ENCODE measurements at regions not wholly inside any gene's neighbourhood (a gene's known extent, or its start where the extent isn't known, plus 50 kb on each side); places are given as distances from the start of the nearest gene placed in this dataset.
A peak's percentile ranks its signal among the peaks of the same experiment; 100 is the strongest.
"Not testable (repeated sequence)": the region's sequence is repeated elsewhere in the genome, so short reads cannot be mapped to it uniquely, and the experiment has no call there.

DNA sequence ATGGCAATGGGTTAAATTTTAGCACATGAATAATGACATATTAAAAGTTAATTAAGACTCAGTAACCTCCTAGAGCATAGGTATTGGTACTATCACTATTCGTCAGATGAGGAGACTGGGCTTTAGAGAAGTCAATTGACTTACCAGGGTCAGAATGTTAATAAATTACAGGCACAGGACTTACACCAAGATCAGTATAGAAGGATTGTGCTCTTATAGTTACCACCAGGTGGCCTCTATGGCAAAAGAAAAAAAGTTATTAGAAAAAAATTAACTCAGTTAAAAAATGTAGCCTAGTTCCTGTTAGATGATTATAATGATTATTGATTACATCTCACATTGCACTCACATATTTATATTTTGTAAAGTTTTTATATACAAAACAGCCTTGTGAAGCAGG, 1163.7 kb downstream of the FAM181B start:
- Histone ChIP-seq H3K27me3 (no peaks in the 10 kb centered on the region), H3K9me3 (ENCODE audit: low read depth) (no peaks in the 10 kb centered on the region), H3K79me2 (no peaks in the 10 kb centered on the region)

GRCh38 chr11:81568918-81569317, 1164.7 kb downstream of the FAM181B start:
- TF ChIP-seq EZH2phosphoT487 (IDR thresholded peaks at IDR 0.05; ENCODE audit: low read depth, severe bottlenecking, unreplicated experiment): no peak
- TF ChIP-seq, protein P1, sequence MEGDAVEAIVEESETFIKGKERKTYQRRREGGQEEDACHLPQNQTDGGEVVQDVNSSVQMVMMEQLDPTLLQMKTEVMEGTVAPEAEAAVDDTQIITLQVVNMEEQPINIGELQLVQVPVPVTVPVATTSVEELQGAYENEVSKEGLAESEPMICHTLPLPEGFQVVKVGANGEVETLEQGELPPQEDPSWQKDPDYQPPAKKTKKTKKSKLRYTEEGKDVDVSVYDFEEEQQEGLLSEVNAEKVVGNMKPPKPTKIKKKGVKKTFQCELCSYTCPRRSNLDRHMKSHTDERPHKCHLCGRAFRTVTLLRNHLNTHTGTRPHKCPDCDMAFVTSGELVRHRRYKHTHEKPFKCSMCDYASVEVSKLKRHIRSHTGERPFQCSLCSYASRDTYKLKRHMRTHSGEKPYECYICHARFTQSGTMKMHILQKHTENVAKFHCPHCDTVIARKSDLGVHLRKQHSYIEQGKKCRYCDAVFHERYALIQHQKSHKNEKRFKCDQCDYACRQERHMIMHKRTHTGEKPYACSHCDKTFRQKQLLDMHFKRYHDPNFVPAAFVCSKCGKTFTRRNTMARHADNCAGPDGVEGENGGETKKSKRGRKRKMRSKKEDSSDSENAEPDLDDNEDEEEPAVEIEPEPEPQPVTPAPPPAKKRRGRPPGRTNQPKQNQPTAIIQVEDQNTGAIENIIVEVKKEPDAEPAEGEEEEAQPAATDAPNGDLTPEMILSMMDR (IDR thresholded peaks at IDR 0.05; ENCODE audit: poor library complexity): no peak
- TF ChIP-seq EZH2 (IDR thresholded peaks at IDR 0.05; ENCODE audit: borderline replicate concordance): no peak
- Histone ChIP-seq H3K9me3 (ENCODE audit: low read depth) (no peaks in the 10 kb centered on the region), H2AFZ (no peak overlapping the region), H3K79me2 (no peaks in the 10 kb centered on the region), H3K4me2 (no peak overlapping the region), H3K27ac (no peak overlapping the region), H3K9me2 (replicated peaks; ENCODE audit: insufficient read depth) (no peaks in the 10 kb centered on the region), H4K20me1 (ENCODE audit: insufficient read depth, poor library complexity, severe bottlenecking) (no peaks in the 10 kb centered on the region), H3K4me1 (ENCODE audit: insufficient read depth) (no peaks in the 10 kb centered on the region), H3K4me3 (no peak overlapping the region), H3K27me3 (no peaks in the 10 kb centered on the region), H3K36me3 (replicated peaks; ENCODE audit: insufficient read depth, low read depth) (no peaks in the 10 kb centered on the region)
- no peak for DNase-seq (ENCODE audit: low spot score)

More for the DNA sequence above, 1163.7 kb downstream of the FAM181B start:
- Histone ChIP-seq H3K4me2 (no peak overlapping the region), H3K4me1 (ENCODE audit: insufficient read depth) (no peaks in the 10 kb centered on the region), H2AFZ (no peak overlapping the region), H3K4me3 (no peak overlapping the region), H3K27ac (no peak overlapping the region), H4K20me1 (ENCODE audit: insufficient read depth, poor library complexity, severe bottlenecking) (no peaks in the 10 kb centered on the region), H3K9me2 (replicated peaks; ENCODE audit: insufficient read depth) (no peaks in the 10 kb centered on the region), H3K36me3 (replicated peaks; ENCODE audit: insufficient read depth, low read depth) (no peaks in the 10 kb centered on the region)
- 3% methylated on average over 1 of the region's 1 CpG for WGBS (ENCODE audit: low lambda C conversion rate, missing lambda C conversion rate)
- DNase-seq (ENCODE audit: low spot score): no peak
- TF ChIP-seq EZH2phosphoT487 (IDR thresholded peaks at IDR 0.05; ENCODE audit: low read depth, severe bottlenecking, unreplicated experiment) (no peak), EZH2 (IDR thresholded peaks at IDR 0.05; ENCODE audit: borderline replicate concordance) (no peak)
- TF ChIP-seq, protein P1 (IDR thresholded peaks at IDR 0.05; ENCODE audit: poor library complexity): no peak

- Histone ChIP-seq H3K27ac (no peak overlapping the region), H2AFZ (no peak overlapping the region), H3K4me2 (no peak overlapping the region), H3K27me3 (no peaks in the 10 kb centered on the region), H3K4me3 (no peak overlapping the region), H3K36me3 (replicated peaks; ENCODE audit: insufficient read depth, low read depth) (no peaks in the 10 kb centered on the region), H4K20me1 (ENCODE audit: insufficient read depth, poor library complexity, severe bottlenecking) (no peaks in the 10 kb centered on the region), H3K4me1 (ENCODE audit: insufficient read depth) (no peaks in the 10 kb centered on the region), H3K9me2 (replicated peaks; ENCODE audit: insufficient read depth) (no peaks in the 10 kb centered on the region), H3K79me2 (no peaks in the 10 kb centered on the region), H3K9me3 (ENCODE audit: low read depth) (no peaks in the 10 kb centered on the region)
- TF ChIP-seq EZH2 (IDR thresholded peaks at IDR 0.05; ENCODE audit: borderline replicate concordance) (no peak), EZH2phosphoT487 (IDR thresholded peaks at IDR 0.05; ENCODE audit: low read depth, severe bottlenecking, unreplicated experiment) (no peak)
- TF ChIP-seq, protein P1 (IDR thresholded peaks at IDR 0.05; ENCODE audit: poor library complexity): no peak
- WGBS (ENCODE audit: low lambda C conversion rate, missing lambda C conversion rate): 73% methylated on average over 1 of the region's 1 CpG
- peak; percentile 9 for DNase-seq (ENCODE audit: low spot score)
Observed at GRCh38 chr11:81548123-81548522, 1185.5 kb downstream of the FAM181B start.

DNA sequence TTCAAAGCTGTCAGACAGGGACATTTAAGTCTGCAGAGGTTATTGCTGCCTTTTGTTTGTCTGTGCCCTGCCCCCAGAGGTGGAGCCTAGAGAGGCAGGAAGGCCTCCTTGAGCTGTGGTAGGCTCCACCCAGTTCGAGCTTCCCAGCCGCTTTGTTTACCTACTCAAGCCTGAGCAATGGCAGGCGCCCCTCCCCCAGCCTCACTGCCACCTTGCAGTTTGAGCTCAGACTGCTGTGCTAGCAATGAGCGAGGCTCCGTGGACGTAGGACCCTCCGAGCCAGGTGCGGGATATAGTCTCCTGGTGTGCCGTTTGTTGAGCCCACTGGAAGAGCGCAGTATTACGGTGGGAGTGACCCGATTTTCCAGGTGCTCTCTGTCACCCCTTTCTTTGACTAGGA, 1193.9 kb downstream of the FAM181B start:
- not testable (repeated sequence) for H2AFZ ChIP-seq; H3K4me1 ChIP-seq (ENCODE audit: insufficient read depth); H3K27me3 ChIP-seq; H4K20me1 ChIP-seq (ENCODE audit: insufficient read depth, poor library complexity, severe bottlenecking); H3K4me3 ChIP-seq; H3K9me2 ChIP-seq (replicated peaks; ENCODE audit: insufficient read depth); H3K79me2 ChIP-seq; H3K4me2 ChIP-seq; H3K36me3 ChIP-seq (replicated peaks; ENCODE audit: insufficient read depth, low read depth); DNase-seq (ENCODE audit: low spot score); H3K27ac ChIP-seq; H3K9me3 ChIP-seq (ENCODE audit: low read depth)
- WGBS (ENCODE audit: low lambda C conversion rate, missing lambda C conversion rate): 93% methylated on average over 11 of the region's 12 CpGs
